Activated naive CD8-positive, alpha-beta T cell (primary cell): ENCODE measurements at regions not wholly inside any gene's neighbourhood (a gene's known extent, or its start where the extent isn't known, plus 50 kb on each side); places are given as distances from the start of the nearest gene placed in this dataset.

Source experiments
- H3K27ac Mint-ChIP-seq: one replicate; pipeline ENCODE4 v1.8.0; 2021; ENCODE audit warnings: mixed read lengths
- H3K27me3 Mint-ChIP-seq: one replicate; pipeline ENCODE4 v1.8.0; 2021; ENCODE audit warnings: mixed read lengths
- H3K36me3 Mint-ChIP-seq: one replicate; pipeline ENCODE4 v1.8.0; 2021; ENCODE audit warnings: mixed read lengths
- H3K4me1 Mint-ChIP-seq: one replicate; pipeline ENCODE4 v1.8.0; 2021; ENCODE audit warnings: low read depth, mixed read lengths
- H3K4me3 Mint-ChIP-seq: one replicate; pipeline ENCODE4 v1.8.0; 2021; ENCODE audit warnings: mild to moderate bottlenecking, mixed read lengths
- H3K9me3 Mint-ChIP-seq: one replicate; pipeline ENCODE4 v1.8.0; 2021; ENCODE audit warnings: low read depth, mixed read lengths

DNA sequence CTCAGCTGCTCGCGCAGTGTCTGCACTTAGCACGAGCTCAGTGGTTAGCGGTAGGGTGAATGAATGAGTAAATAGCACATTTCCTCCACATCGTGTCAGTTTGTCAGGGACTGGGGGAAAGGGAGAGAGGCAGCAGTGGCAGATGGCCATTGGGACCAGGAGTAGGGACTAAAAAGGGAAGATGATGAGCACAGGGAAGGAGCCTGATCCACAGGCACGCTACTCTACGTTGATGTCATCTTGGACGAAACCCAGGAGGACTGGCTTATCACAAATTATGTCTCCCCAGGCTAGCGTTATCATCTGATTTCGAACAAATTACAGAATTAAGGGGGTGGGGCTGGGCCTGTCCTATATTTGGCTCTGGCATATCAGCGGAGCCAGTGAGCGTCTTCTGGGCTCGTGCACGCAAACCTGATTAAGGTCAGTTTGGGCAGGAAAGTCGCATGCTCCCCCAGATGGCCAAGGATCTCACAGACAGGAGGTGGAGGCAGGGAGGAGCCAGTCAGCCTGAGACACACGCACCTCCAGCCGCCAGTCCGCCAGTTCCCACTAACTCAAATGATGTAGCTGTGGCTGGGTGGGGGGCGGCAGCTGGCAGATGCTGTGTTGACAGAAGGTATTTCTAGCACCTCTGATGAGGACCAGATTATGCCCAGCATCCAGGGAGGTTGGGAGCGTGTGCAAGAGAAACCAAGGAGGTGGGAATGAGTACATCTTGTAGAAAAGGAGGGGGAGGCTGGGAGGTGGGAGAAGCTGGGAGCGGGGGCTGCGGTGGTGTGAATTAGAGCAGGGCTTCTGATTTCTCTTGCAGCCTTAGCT lies 97.4 kb upstream of the PRDM11 start:
- Mint-ChIP-seq H3K9me3 (no peaks in the 10 kb centered on the region), H3K4me3 (no peak overlapping the region), H3K27ac (no peak overlapping the region), H3K4me1 (no peaks in the 10 kb centered on the region), H3K36me3 (no peaks in the 10 kb centered on the region), H3K27me3 (no peaks in the 10 kb centered on the region)

DNA sequence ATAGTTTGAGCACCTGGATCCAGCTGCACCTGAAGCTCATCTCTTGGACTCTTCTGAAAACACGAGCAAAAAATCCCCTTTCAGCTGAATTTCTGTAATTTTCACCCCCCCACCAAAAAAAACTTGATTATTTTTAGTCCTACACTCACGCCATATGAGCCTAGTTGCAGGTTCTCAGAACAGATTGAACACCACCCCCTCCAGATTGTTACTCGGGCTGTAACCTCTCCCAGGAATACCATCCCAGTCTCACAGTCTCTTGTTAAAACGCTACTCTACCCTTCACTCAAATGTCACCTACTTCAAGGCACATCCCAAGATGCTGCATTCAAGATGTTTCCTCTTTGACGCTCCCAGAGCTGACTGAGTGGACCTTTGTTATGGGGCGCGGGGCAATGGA lies 96.3 kb upstream of the PRDM11 start:
- no peaks in the 10 kb centered on the region for H3K36me3 Mint-ChIP-seq
- H3K27ac Mint-ChIP-seq, result no peak overlapping the region
- H3K4me1 Mint-ChIP-seq, result no peaks in the 10 kb centered on the region
- no peak overlapping the region for H3K4me3 Mint-ChIP-seq
- H3K27me3 Mint-ChIP-seq, result no peaks in the 10 kb centered on the region
- H3K9me3 Mint-ChIP-seq, result no peaks in the 10 kb centered on the region

DNA sequence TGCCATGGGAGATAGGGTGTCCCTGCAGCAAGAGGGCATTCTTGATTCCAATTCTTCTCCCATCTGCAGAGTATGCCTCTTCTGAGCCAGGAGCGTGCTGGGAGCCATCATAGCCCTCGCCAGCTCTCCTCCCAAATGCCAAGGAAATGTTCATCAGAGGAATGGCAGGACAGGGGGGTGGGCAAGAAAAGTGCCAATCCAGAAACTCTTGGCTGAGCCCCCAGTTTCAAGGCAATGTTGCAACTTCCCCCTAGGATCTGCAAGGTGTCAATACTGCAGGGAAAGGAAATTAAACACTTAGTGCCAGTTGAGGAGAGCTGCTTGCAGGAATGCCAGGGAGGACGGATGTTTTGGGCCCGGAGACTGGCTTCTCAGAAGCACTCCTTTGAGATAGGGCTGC lies 94.8 kb upstream of the PRDM11 start:
- Mint-ChIP-seq H3K27me3 (no peaks in the 10 kb centered on the region), H3K9me3 (no peaks in the 10 kb centered on the region), H3K4me1 (no peaks in the 10 kb centered on the region), H3K36me3 (no peaks in the 10 kb centered on the region), H3K27ac (no peak overlapping the region), H3K4me3 (no peak overlapping the region)

DNA sequence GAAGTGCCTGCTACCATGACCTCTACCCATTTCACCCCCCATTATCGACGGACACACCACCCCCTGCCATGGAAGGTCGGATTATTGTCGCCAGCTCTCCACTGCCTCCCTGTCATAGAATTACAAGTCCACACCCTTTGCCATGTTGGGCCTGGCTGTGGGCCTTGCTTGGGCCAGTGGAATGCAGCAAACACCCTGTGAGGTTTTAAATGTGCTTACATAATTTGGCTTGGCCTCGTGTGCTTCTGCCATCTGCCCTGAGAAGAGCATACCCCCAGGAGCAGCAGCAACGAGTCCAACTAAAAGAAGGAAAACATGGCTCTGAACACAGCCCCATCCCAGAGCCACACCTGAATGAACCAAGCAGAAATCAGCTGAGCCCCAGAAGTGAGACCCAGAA lies 94.1 kb upstream of the PRDM11 start:
- no peaks in the 10 kb centered on the region for H3K4me1 Mint-ChIP-seq
- no peak overlapping the region for H3K27ac Mint-ChIP-seq
- H3K27me3 Mint-ChIP-seq, result no peaks in the 10 kb centered on the region
- H3K9me3 Mint-ChIP-seq, result no peaks in the 10 kb centered on the region
- H3K4me3 Mint-ChIP-seq, result no peak overlapping the region
- no peaks in the 10 kb centered on the region for H3K36me3 Mint-ChIP-seq

DNA sequence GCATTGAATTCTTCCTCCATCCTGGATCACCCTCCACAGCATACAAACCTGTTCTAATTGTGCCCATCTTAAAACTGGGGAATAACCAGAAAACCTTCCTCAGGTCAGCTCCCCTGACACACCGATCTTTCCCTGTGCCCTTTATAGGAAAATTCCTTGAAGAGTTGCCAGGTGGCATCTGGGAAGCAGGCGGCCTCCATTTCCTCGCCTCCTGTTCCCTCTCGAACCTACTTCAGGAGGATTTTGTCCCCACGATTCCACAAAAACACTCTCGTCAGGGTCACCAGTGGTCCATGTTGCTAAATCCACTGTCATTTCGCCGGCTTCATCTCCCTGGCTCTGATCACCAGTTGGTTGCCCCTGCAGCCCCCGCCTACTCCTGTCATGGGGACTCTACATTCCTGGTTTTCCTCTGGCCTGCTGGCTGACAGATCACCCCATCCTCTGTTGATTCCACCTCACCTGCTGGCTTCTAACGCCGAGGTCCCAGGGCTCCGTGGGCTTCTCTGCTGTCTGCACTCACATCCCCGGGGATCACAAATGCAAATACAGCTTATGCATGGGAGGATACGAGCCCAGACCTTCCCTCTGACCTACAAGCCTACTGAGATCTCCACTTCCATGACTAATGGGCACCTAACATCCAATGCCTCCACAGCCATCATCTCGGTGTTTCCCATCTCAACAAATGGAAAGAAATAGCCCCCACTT lies 92.5 kb upstream of the PRDM11 start:
- Mint-ChIP-seq H3K4me1 (no peaks in the 10 kb centered on the region), H3K9me3 (no peaks in the 10 kb centered on the region), H3K4me3 (no peak overlapping the region)

DNA sequence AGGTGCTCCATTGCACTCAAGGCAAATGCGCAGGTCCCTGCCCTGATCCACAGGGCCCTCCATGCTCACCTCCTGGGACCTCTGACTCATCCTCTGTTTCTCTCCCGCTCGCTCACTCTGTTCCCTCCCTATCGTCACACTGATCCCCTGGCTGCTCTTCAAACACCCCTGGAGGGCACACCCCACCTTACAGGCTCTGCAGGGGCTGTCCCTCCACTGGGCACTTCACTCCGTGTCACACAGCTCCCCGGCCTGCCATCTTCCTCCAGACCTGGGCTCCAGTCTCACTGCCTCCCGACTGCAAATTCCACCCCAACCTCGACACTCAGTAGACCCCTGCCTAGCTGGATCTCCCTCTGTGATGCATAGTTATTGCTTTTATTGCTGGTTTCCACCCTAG lies 91.5 kb upstream of the PRDM11 start:
- Mint-ChIP-seq H3K4me3 (no peak overlapping the region), H3K27ac (no peak overlapping the region), H3K36me3 (no peaks in the 10 kb centered on the region), H3K27me3 (no peaks in the 10 kb centered on the region), H3K4me1 (no peaks in the 10 kb centered on the region), H3K9me3 (no peaks in the 10 kb centered on the region)

More for the DNA sequence above, 92.5 kb upstream of the PRDM11 start:
- no peak overlapping the region for H3K27ac Mint-ChIP-seq
- H3K36me3 Mint-ChIP-seq, result no peaks in the 10 kb centered on the region
- no peaks in the 10 kb centered on the region for H3K27me3 Mint-ChIP-seq

DNA sequence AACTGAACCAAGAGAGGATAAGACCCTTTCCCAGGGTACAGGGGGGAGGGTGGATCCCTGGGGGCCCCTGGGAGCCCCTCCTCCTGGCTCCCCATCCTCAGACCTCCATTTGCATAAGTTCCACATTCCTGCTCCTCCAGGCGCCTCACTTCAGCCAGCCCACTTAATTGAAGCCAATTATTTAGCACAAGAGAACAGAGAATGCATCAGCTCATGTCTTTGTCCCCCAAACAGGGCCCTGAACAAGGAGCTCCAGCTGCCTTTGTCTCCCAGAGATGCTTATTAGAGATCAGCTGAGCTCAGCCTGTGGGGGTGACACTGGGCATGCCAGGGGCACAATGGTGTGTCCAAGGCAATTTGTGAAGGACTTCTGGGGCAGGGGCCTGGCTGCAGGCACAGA lies 89.9 kb upstream of the PRDM11 start:
- H3K4me1 Mint-ChIP-seq, result no peaks in the 10 kb centered on the region
- no peaks in the 10 kb centered on the region for H3K27me3 Mint-ChIP-seq
- H3K36me3 Mint-ChIP-seq, result no peaks in the 10 kb centered on the region
- H3K9me3 Mint-ChIP-seq, result no peaks in the 10 kb centered on the region
- no peak overlapping the region for H3K27ac Mint-ChIP-seq
- H3K4me3 Mint-ChIP-seq, result no peak overlapping the region

DNA sequence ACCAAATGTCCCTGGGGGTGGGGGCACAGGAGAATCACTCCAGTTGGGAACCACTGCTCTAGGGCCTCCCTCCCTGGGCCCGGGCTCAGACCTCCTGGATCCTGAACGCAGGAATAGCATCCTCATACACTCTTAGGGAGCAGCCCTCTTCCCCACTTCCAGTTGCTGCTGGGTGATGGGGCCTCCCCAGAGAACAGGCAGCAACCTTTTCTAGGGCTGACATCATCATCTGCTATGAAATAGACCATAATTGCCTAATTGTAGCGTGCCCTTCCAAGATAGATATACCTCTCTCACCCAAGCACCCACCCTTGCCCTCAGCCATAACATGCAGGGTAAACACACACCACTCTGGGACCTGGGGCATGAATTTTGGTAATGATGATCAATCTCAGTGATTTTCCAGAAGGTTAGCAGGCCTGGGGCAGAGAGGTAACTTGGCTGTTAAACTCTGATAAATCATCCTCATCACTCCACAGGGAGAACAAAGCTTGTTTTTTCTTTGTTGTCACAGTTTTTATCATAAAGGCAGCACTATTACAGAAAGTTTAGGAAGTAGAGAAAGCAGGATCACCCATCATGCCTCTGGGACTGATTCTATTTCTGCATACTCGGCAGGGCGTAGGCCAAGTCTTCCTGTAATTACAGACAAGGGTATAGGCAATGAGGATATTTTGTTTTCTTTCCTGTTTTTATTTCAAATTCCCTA lies 88.3 kb upstream of the PRDM11 start:
- H3K9me3 Mint-ChIP-seq, result no peaks in the 10 kb centered on the region
- H3K27ac Mint-ChIP-seq, result no peak overlapping the region
- no peaks in the 10 kb centered on the region for H3K4me1 Mint-ChIP-seq
- H3K4me3 Mint-ChIP-seq, result no peak overlapping the region
- no peaks in the 10 kb centered on the region for H3K36me3 Mint-ChIP-seq
- H3K27me3 Mint-ChIP-seq, result no peaks in the 10 kb centered on the region

DNA sequence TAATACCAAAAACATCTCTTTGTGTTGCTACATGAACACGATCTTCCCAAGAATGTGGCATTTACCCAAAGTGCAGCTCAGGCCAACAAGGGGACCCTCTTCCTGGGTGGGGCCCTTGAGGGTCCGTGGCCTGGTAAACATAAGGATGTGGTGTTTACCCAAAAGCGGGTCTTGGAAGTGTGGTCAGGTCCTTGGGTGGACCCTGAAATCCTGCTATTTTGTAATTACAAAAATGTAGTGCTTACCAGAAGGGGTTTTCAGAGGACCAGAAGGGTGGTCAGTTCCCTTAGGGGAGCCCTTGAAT lies 87.8 kb upstream of the PRDM11 start:
- H3K4me1 Mint-ChIP-seq, result no peaks in the 10 kb centered on the region
- H3K27me3 Mint-ChIP-seq, result no peaks in the 10 kb centered on the region
- no peak overlapping the region for H3K4me3 Mint-ChIP-seq

DNA sequence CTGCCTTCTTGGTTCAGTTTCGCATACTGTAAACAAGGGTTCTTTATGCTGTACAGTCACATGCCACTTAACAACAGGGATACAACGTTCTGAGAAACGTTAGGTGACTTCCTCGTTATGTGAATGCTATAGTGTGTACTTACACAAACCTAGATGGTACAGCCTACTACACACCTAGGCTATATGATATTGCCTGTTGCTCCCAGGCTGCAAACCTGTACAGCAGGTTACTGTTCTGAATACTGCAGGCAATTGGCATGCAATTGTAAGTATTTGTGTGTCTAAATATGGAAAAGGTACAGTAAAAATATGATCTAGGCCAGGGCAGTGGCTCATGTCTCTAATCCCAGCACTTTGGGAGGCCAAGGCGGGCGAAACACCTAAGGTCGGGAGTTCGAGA lies 85.7 kb upstream of the PRDM11 start:
- no peaks in the 10 kb centered on the region for H3K4me1 Mint-ChIP-seq
- no peaks in the 10 kb centered on the region for H3K27me3 Mint-ChIP-seq
- no peak overlapping the region for H3K27ac Mint-ChIP-seq
- H3K9me3 Mint-ChIP-seq, result no peaks in the 10 kb centered on the region
- H3K36me3 Mint-ChIP-seq, result peaks cover 3% of the 10 kb centered on the region
- no peak overlapping the region for H3K4me3 Mint-ChIP-seq

More for the DNA sequence above, 87.8 kb upstream of the PRDM11 start:
- H3K27ac Mint-ChIP-seq, result no peak overlapping the region
- H3K36me3 Mint-ChIP-seq, result no peaks in the 10 kb centered on the region
- H3K9me3 Mint-ChIP-seq, result no peaks in the 10 kb centered on the region

DNA sequence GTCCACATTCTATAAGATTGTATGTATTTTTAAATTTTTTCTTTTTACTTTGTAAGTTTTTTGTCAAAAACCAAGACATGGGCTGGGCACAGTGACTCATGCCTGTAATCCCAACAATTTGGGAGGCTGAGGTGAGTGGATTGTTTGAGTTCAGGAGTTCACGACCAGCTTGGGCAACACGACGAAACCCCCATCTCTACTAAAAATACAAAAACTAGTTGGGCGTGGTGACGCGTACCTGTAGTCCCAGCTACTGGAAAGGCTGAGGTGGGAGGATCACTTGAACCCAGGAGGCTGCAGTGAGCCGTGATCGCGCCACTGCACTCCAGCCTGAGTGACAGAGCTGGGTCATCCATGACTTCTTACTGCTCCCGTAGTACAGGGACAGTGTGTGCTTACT lies 84.8 kb upstream of the PRDM11 start:
- Mint-ChIP-seq H3K27me3 (no peaks in the 10 kb centered on the region), H3K4me1 (no peaks in the 10 kb centered on the region), H3K36me3 (peaks cover 7% of the 10 kb centered on the region), H3K4me3 (no peak overlapping the region), H3K27ac (no peak overlapping the region), H3K9me3 (peaks cover under 1% of the 10 kb centered on the region)

DNA sequence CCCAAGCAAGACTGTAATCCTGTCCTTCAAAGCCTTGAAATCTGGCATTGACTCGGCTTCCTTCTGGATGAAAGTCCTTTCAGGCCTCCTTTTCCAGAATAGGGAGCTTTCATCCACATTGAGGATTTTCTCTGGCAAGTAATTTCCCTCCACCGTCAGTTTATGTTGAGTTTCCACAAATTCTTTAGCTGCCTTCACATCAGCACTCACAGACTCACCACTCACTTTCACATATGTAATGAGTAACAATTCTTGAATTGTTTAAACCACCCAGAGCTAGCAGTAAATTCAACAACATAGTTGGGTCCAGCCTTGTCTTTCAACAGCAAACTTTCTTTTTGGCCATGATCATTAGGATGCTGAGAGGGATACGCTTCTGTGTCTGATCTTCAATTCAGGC lies 84.3 kb upstream of the PRDM11 start:
- no peak overlapping the region for H3K4me3 Mint-ChIP-seq
- no peaks in the 10 kb centered on the region for H3K4me1 Mint-ChIP-seq
- H3K9me3 Mint-ChIP-seq, result peaks cover 4% of the 10 kb centered on the region
- peaks cover 9% of the 10 kb centered on the region for H3K36me3 Mint-ChIP-seq
- H3K27me3 Mint-ChIP-seq, result no peaks in the 10 kb centered on the region
- no peak overlapping the region for H3K27ac Mint-ChIP-seq

DNA sequence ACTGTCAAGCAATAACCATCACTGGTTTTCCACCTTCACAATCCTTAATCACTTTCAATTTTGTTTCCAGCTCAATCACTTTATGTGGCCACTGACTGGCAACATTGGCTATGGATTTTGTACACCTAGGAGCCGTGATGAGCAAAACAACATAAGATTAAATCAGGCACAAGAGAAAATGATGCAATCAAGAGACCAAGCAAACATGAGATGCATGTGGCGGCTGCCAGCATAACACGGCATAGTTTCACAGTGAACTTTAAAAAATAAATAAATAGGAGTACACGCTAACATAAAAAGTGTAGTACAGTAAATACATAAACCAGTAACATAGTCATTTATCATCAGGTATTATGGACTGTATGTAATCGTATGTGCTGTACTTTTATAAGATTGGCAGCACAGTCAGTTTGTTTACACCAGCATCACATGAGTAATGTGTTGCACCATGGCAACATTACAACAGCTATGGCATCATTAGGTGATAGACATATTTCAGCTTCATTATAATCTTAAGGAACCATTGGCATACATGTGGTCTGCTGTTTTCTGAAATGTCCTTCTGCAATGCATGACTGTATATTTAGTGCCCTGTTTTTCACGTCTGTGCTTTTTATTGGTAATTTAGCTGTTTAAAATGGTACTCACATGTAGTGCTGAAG lies 83.3 kb upstream of the PRDM11 start:
- Mint-ChIP-seq H3K27ac (no peak overlapping the region), H3K4me3 (no peak overlapping the region), H3K9me3 (peaks cover 4% of the 10 kb centered on the region), H3K27me3 (no peaks in the 10 kb centered on the region), H3K4me1 (no peaks in the 10 kb centered on the region), H3K36me3 (peaks cover 9% of the 10 kb centered on the region)

DNA sequence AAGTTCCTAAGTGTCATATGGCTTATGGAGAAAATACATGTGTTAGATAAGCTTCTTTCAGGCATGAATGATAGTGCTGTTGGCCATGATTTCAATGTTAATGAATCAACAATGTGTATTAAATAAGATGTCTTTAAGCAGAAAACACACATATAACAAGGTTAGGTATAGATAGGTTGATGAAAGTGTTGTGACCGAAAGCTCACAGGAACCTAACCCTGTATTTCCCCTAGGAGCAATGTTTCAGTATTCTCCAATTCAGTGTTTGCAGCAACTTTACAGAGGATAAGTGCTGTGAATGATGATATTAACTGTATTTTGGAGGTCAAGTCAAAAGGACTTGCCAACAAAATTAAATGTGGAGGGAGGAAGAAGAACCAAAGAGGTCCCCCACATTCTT lies 82.8 kb upstream of the PRDM11 start:
- H3K27ac Mint-ChIP-seq, result no peak overlapping the region
- no peaks in the 10 kb centered on the region for H3K4me1 Mint-ChIP-seq
- no peaks in the 10 kb centered on the region for H3K27me3 Mint-ChIP-seq
- peaks cover 9% of the 10 kb centered on the region for H3K36me3 Mint-ChIP-seq
- H3K9me3 Mint-ChIP-seq, result peaks cover 4% of the 10 kb centered on the region
- H3K4me3 Mint-ChIP-seq, result no peak overlapping the region

DNA sequence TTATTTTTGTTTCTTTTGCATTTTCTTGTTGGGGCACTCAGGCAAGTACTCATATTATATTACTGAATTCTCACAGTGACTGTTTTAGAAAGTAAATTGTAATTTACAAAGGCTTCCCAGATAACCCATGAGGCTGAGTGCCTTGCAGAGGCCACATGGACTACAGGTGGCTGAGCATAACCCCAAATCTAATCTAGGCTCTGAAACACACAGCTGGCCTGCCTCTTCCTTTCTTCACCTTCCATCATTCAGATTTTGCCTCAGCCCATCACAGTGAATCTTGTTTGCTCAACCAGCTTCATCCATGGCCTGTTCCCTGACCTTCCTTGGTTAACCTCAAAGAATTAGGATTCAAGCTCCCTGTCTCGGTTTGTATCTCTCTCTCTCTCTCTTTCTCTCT lies 78.5 kb upstream of the PRDM11 start:
- no peak overlapping the region for H3K4me3 Mint-ChIP-seq

More for the DNA sequence above, 78.5 kb upstream of the PRDM11 start:
- Mint-ChIP-seq H3K9me3 (peaks cover 4% of the 10 kb centered on the region), H3K4me1 (peaks cover 1% of the 10 kb centered on the region), H3K27ac (no peak overlapping the region), H3K27me3 (no peaks in the 10 kb centered on the region), H3K36me3 (peaks cover 9% of the 10 kb centered on the region)
